ENCODE measurements at regions not wholly inside any gene's neighbourhood (a gene's known extent, or its start where the extent isn't known, plus 50 kb on each side); places are given as distances from the start of the nearest gene placed in this dataset.

GRCh38 chr10:107364872-107365271 is 200.4 kb upstream of the SORCS1 start:
- Histone ChIP-seq H3K4me2 (ENCODE audit: low read length) (no peak overlapping the region), H3K9me2 (ENCODE audit: low read depth, low read length) (no peaks in the 10 kb centered on the region), H3K4me3 (ENCODE audit: low read depth, low read length, poor library complexity, severe bottlenecking) (no peak overlapping the region), H3K9ac (ENCODE audit: low read length) (no peak overlapping the region), H3K4me1 (ENCODE audit: insufficient read depth, low read length, severe bottlenecking) (no peaks in the 10 kb centered on the region), H4K20me1 (ENCODE audit: insufficient read depth, low read length) (no peaks in the 10 kb centered on the region), H3K9me3 (ENCODE audit: low read length) (no peaks in the 10 kb centered on the region), H3K36me3 (ENCODE audit: insufficient read depth, low read length) (no peaks in the 10 kb centered on the region), H3K27ac (ENCODE audit: low read depth, low read length, poor library complexity, severe bottlenecking) (no peak overlapping the region), H2AFZ (ENCODE audit: low read length) (no peak overlapping the region), H3K79me2 (ENCODE audit: insufficient read depth, low read length) (no peaks in the 10 kb centered on the region), H3K27me3 (ENCODE audit: insufficient read depth, low read length) (no peaks in the 10 kb centered on the region), H3F3A (ENCODE audit: insufficient read depth, low read length) (no peaks in the 10 kb centered on the region)
- TF ChIP-seq CTCF (IDR thresholded peaks at IDR 0.05; ENCODE audit: low read length), result no peak
- TF ChIP-seq EZH2 (IDR thresholded peaks at IDR 0.05; ENCODE audit: borderline replicate concordance, low read length), result no peak

- Histone ChIP-seq H3K9me3 (ENCODE audit: low read length) (no peaks in the 10 kb centered on the region), H3K27me3 (ENCODE audit: insufficient read depth, low read length) (no peaks in the 10 kb centered on the region), H4K20me1 (ENCODE audit: insufficient read depth, low read length) (no peaks in the 10 kb centered on the region), H3K9ac (ENCODE audit: low read length) (no peak overlapping the region), H3F3A (ENCODE audit: insufficient read depth, low read length) (no peaks in the 10 kb centered on the region), H3K27ac (ENCODE audit: low read depth, low read length, poor library complexity, severe bottlenecking) (no peak overlapping the region), H3K79me2 (ENCODE audit: insufficient read depth, low read length) (no peaks in the 10 kb centered on the region), H2AFZ (ENCODE audit: low read length) (no peak overlapping the region), H3K9me2 (ENCODE audit: low read depth, low read length) (no peaks in the 10 kb centered on the region), H3K4me2 (ENCODE audit: low read length) (no peak overlapping the region), H3K4me3 (ENCODE audit: low read depth, low read length, poor library complexity, severe bottlenecking) (no peak overlapping the region), H3K36me3 (ENCODE audit: insufficient read depth, low read length) (no peaks in the 10 kb centered on the region), H3K4me1 (ENCODE audit: insufficient read depth, low read length, severe bottlenecking) (no peaks in the 10 kb centered on the region)
- TF ChIP-seq EZH2 (IDR thresholded peaks at IDR 0.05; ENCODE audit: borderline replicate concordance, low read length) (no peak), CTCF (IDR thresholded peaks at IDR 0.05; ENCODE audit: low read length) (no peak)
Observed at GRCh38 chr10:107362306-107362705, 197.8 kb upstream of the SORCS1 start.

GRCh38 chr10:107357033-107357432 is 192.5 kb upstream of the SORCS1 start:
- Histone ChIP-seq H3K9me2 (ENCODE audit: low read depth, low read length) (no peaks in the 10 kb centered on the region), H3F3A (ENCODE audit: insufficient read depth, low read length) (no peaks in the 10 kb centered on the region), H2AFZ (ENCODE audit: low read length) (no peak overlapping the region), H3K9me3 (ENCODE audit: low read length) (no peaks in the 10 kb centered on the region), H3K9ac (ENCODE audit: low read length) (no peak overlapping the region), H3K4me2 (ENCODE audit: low read length) (no peak overlapping the region), H3K27me3 (ENCODE audit: insufficient read depth, low read length) (no peaks in the 10 kb centered on the region), H3K4me3 (ENCODE audit: low read depth, low read length, poor library complexity, severe bottlenecking) (no peak overlapping the region), H4K20me1 (ENCODE audit: insufficient read depth, low read length) (no peaks in the 10 kb centered on the region), H3K36me3 (ENCODE audit: insufficient read depth, low read length) (no peaks in the 10 kb centered on the region), H3K4me1 (ENCODE audit: insufficient read depth, low read length, severe bottlenecking) (no peaks in the 10 kb centered on the region), H3K79me2 (ENCODE audit: insufficient read depth, low read length) (no peaks in the 10 kb centered on the region), H3K27ac (ENCODE audit: low read depth, low read length, poor library complexity, severe bottlenecking) (no peak overlapping the region)
- TF ChIP-seq CTCF (IDR thresholded peaks at IDR 0.05; ENCODE audit: low read length) (no peak), EZH2 (IDR thresholded peaks at IDR 0.05; ENCODE audit: borderline replicate concordance, low read length) (no peak)

All from OCI-LY1 (cell line).